ENCODE measurements at regions not wholly inside any gene's neighbourhood (a gene's known extent, or its start where the extent isn't known, plus 50 kb on each side); places are given as distances from the start of the nearest gene placed in this dataset.

GRCh38 chr7:117993377-117994003 is 120.2 kb upstream of the CTTNBP2 start:
- TF ChIP-seq CTCF (conservative IDR thresholded peaks at IDR 0.05 in 1 of 2, IDR thresholded peaks at IDR 0.05 in 1 of 2; ENCODE audit: extremely low read depth in 1 of 2, insufficient read depth in 1 of 2, low read depth in 1 of 2, low read length in 2 of 2), result peak; percentile 60 to 82
- TF ChIP-seq EZH2 (IDR thresholded peaks at IDR 0.05; ENCODE audit: borderline replicate concordance, low read length), result no peak
